ENCODE measurements at regions not wholly inside any gene's neighbourhood (a gene's known extent, or its start where the extent isn't known, plus 50 kb on each side); places are given as distances from the start of the nearest gene placed in this dataset.

DNA sequence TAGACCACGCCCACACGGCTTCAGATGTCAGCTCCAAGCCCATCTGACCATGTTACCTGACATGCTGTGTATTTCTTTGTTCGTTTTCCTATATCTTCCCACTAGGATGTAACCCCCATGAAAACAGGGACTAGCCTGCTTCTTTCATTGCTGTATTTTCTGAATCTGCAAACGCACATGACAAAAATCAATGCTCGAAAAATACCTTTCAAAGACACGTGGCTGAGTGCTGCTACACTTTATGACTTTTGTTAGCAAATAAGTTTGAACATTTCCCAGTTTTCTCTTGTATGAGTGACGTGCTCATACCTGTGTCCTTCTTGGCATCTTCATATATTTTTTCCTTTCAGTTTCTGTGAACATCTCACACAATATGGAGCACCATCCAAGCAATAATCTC, 181.3 kb upstream of the IRX1 start:
- WGBS, 2 donors = 55 to 76% methylated on average over 7 of the region's 7 CpGs
- H3K27ac ChIP-seq = no peak overlapping the region
- TF ChIP-seq POLR2AphosphoS5 (IDR thresholded peaks at IDR 0.05) (no peak), POLR2A (IDR thresholded peaks at IDR 0.05) (no peak), EP300 (IDR thresholded peaks at IDR 0.05) (no peak)
- TF ChIP-seq, protein P1, sequence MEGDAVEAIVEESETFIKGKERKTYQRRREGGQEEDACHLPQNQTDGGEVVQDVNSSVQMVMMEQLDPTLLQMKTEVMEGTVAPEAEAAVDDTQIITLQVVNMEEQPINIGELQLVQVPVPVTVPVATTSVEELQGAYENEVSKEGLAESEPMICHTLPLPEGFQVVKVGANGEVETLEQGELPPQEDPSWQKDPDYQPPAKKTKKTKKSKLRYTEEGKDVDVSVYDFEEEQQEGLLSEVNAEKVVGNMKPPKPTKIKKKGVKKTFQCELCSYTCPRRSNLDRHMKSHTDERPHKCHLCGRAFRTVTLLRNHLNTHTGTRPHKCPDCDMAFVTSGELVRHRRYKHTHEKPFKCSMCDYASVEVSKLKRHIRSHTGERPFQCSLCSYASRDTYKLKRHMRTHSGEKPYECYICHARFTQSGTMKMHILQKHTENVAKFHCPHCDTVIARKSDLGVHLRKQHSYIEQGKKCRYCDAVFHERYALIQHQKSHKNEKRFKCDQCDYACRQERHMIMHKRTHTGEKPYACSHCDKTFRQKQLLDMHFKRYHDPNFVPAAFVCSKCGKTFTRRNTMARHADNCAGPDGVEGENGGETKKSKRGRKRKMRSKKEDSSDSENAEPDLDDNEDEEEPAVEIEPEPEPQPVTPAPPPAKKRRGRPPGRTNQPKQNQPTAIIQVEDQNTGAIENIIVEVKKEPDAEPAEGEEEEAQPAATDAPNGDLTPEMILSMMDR (IDR thresholded peaks at IDR 0.05) = no peak
- no peaks in the 10 kb centered on the region for H3K36me3 ChIP-seq
- intact Hi-C loops (cut with DNase I) = no loop called here
- no peak overlapping the region for H3K4me3 ChIP-seq
- peaks cover 0 to 5% (median 0%) of the 10 kb centered on the region in 4 donors for H3K9me3 ChIP-seq
- DNase-seq = no peak
- no peaks in the 10 kb centered on the region for H3K4me1 ChIP-seq
- H3K27me3 ChIP-seq = no peaks in the 10 kb centered on the region

DNA sequence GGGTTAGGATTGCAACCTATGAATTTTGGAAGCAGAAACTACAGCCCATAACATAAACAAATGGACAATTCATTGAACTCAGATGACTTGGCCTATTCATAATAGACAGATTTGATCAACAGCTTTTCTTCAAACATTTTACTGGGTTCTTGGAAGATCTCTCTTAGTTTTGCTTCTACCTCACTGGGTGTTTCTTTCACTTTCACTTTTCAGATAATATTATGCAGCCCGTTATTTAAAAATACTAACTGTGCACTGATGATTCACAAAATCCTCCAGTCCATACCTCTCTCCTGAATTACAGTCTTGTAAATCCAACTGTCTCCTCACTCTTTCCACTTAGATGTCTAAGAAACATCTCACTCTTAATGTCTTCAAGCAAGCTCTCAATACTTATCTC, 183.5 kb upstream of the IRX1 start:
- Histone ChIP-seq H3K27ac (no peak overlapping the region), H3K36me3 (no peaks in the 10 kb centered on the region), H3K9me3 (peaks cover 0 to 5% (median 0%) of the 10 kb centered on the region in 4 donors), H3K27me3 (no peaks in the 10 kb centered on the region), H3K4me3 (no peak overlapping the region), H3K4me1 (no peaks in the 10 kb centered on the region)
- DNase-seq = no peak
- no peak for TF ChIP-seq POLR2AphosphoS5 (IDR thresholded peaks at IDR 0.05)
- no peak for TF ChIP-seq EP300 (IDR thresholded peaks at IDR 0.05)
- TF ChIP-seq POLR2A (IDR thresholded peaks at IDR 0.05) = no peak
- TF ChIP-seq, protein P1 (IDR thresholded peaks at IDR 0.05) = no peak
- WGBS, 2 donors = 83 to 84% methylated on average over 1 of the region's 1 CpG
- intact Hi-C loops (cut with DNase I) = no loop called here

DNA sequence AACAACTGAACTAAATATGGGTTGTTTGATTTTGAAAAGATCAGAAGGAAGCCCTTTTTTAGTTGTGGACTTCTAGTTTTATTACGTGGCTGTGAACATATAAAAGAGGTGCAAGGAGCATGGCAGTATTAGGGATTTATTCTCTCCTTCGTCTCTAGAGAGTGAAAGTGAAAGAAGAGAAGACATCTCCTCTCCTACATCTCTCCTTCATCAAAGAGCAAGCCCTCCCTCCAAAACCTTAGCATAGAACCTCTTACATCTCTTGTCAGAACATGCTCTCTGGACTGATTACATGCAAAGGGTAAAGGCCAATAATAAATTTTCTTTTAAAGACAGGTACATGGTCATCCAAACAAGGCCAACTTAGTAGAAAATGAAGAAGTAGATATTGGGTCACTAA, 184.3 kb upstream of the IRX1 start:
- intact Hi-C loops (cut with DNase I) = no loop called here
- DNase-seq = no peak
- 56 to 68% methylated on average over 2 of the region's 2 CpGs for WGBS, 2 donors

DNA sequence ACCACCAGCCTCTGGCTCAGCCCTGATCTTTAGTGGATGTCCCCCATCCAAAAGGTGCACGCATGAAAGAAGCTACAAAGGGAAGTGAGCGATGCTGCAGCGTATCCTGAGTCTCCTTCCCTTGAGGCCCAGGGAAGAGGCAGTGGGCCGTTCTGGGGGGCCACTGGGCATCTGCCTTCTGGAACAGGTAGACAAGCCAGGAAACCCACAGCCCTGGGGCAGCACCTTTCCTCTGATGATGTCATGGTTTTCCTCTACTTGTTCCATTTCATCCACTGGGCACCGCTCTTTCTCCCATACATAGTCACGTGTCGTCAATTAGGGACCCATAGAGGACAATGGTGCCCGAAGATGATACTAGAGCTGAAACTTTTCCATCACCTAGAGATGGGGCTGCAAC, 194.0 kb upstream of the IRX1 start:
- Histone ChIP-seq H3K4me3 (no peak overlapping the region), H3K4me1 (no peaks in the 10 kb centered on the region), H3K27me3 (no peaks in the 10 kb centered on the region), H3K36me3 (no peaks in the 10 kb centered on the region), H3K9me3 (peaks cover 0 to 7% (median 3%) of the 10 kb centered on the region in 4 donors), H3K27ac (no peak overlapping the region)
- 67 to 81% methylated on average over 8 of the region's 8 CpGs for WGBS, 2 donors
- intact Hi-C loops (cut with DNase I) = no loop called here
- TF ChIP-seq, protein P1 (IDR thresholded peaks at IDR 0.05) = no peak
- no peak for TF ChIP-seq EP300 (IDR thresholded peaks at IDR 0.05)
- TF ChIP-seq POLR2A (IDR thresholded peaks at IDR 0.05) = no peak
- TF ChIP-seq POLR2AphosphoS5 (IDR thresholded peaks at IDR 0.05) = no peak
- no peak for DNase-seq

More for the DNA sequence above, 184.3 kb upstream of the IRX1 start:
- H3K4me3 ChIP-seq = no peak overlapping the region
- no peaks in the 10 kb centered on the region for H3K4me1 ChIP-seq
- H3K27me3 ChIP-seq = no peaks in the 10 kb centered on the region
- H3K9me3 ChIP-seq = peaks cover 0 to 7% (median 2%) of the 10 kb centered on the region in 4 donors
- no peak overlapping the region for H3K27ac ChIP-seq
- H3K36me3 ChIP-seq = no peaks in the 10 kb centered on the region
- TF ChIP-seq EP300 (IDR thresholded peaks at IDR 0.05) (no peak), POLR2A (IDR thresholded peaks at IDR 0.05) (no peak), POLR2AphosphoS5 (IDR thresholded peaks at IDR 0.05) (no peak)
- TF ChIP-seq, protein P1 (IDR thresholded peaks at IDR 0.05) = no peak

DNA sequence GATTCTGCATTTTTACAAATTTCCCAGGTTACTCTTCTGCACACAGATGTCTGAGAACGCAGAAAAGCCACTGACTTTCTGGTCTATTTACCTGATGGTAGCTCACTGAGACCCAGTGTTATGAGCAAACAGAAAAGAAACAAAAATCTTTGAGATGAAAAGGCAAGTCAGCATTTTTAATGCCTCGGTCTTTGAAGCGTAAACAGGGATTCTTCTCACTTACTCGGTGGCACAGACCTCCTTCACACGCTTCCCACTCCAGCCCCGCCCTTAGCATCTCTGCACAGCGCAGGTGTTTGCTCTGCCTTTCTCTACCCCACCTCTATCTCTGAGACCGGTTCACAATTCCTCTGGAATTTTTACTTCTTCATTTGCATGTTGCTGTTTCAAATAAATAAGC, 195.0 kb upstream of the IRX1 start:
- Histone ChIP-seq H3K4me3 (no peak overlapping the region), H3K36me3 (no peaks in the 10 kb centered on the region), H3K4me1 (no peaks in the 10 kb centered on the region), H3K27me3 (no peaks in the 10 kb centered on the region), H3K9me3 (peaks cover 0 to 7% (median 0%) of the 10 kb centered on the region in 4 donors), H3K27ac (no peak overlapping the region)
- TF ChIP-seq POLR2A (IDR thresholded peaks at IDR 0.05) (no peak), POLR2AphosphoS5 (IDR thresholded peaks at IDR 0.05) (no peak), EP300 (IDR thresholded peaks at IDR 0.05) (no peak)
- TF ChIP-seq, protein P1 (IDR thresholded peaks at IDR 0.05) = no peak
- WGBS, 2 donors = 72 to 74% methylated on average over 8 of the region's 8 CpGs
- no peak for DNase-seq
- intact Hi-C loops (cut with DNase I) = no loop called here

All from sigmoid colon (tissue), 6 donors.